Body of pancreas (tissue), 4 donors: ENCODE measurements at regions not wholly inside any gene's neighbourhood (a gene's known extent, or its start where the extent isn't known, plus 50 kb on each side); places are given as distances from the start of the nearest gene placed in this dataset.
A peak's percentile ranks its signal among the peaks of the same experiment; 100 is the strongest.

Experiments
- ATAC-seq: fragments of 150-250 bp; one replicate; pipeline ENCODE4 v1.9.1; 2016
- DNase-seq, 4 donors: peaks; one replicate each; pipeline ENCODE4 v3.0.0-alpha.2; 2019
- H3K27ac ChIP-seq, 4 donors: fragments of 200-600 bp; sonication (generic); 1 replicate in 3 of 4; 2 replicates in 1 of 4; pipeline versions ENCODE4 v1.5.1 to v1.6.1; 2016 to 2019; ENCODE audit warnings: mild to moderate bottlenecking in 1 of 4, mixed read lengths in 1 of 4, moderate library complexity in 1 of 4
- H3K27me3 ChIP-seq, 2 donors: fragments of 200-600 bp; sonication (generic); one replicate each; pipeline ENCODE4 v1.6.0; 2016; ENCODE audit warnings: mild to moderate bottlenecking in 1 of 2
- H3K36me3 ChIP-seq, 2 donors: fragments of 200-600 bp; sonication (generic); replicated peaks in 1 of 2; 2 replicates each; pipeline ENCODE4 v1.5.1; 2016; ENCODE audit warnings: low read depth in 2 of 2; ENCODE audit not compliant: insufficient read depth in 1 of 2
- H3K4me1 ChIP-seq: fragments of 200-600 bp; sonication (generic); one replicate; pipeline ENCODE4 v1.6.0; 2016
- H3K4me3 ChIP-seq, 2 donors: fragments of 200-600 bp; sonication (generic); 1 replicate in 1 of 2; 2 replicates in 1 of 2; pipeline ENCODE4 v1.5.1; 2016 to 2019
- H3K9me3 ChIP-seq, 3 donors: fragments of 200-600 bp; sonication (generic); 1 replicate in 2 of 3; 2 replicates in 1 of 3; pipeline ENCODE4 v1.5.1; 2016
- POLR2A ChIP-seq, 3 donors: fragments of 450-650 bp; IDR thresholded peaks; one replicate each; pipeline ENCODE4 v1.6.1; 2016; ENCODE audit warnings: antibody characterized with exemption in 3 of 3, mild to moderate bottlenecking in 2 of 3
- WGBS, 2 donors: methylation state at CpG; one replicate each; pipeline ENCODE4 v1.1.5; 2017; 5-methylcytosine and 5-hydroxymethylcytosine counted together
- intact Hi-C: fragments of 100-400 bp; cut with DNase I; formaldehyde crosslinking; loops from one replicate; pipeline ENCODE4 v1.15.1; 2023
- TF ChIP-seq, protein P1 (sequence below), 7 experiments: fragments of 450-650 bp in 4 of 7; fragments of 200-600 bp in 3 of 7; sonication (generic) in 3 of 7; IDR thresholded peaks; one replicate each; pipeline ENCODE4 v1.5.1; 2016 to 2019; ENCODE audit warnings: antibody characterized with exemption in 7 of 7

DNA sequence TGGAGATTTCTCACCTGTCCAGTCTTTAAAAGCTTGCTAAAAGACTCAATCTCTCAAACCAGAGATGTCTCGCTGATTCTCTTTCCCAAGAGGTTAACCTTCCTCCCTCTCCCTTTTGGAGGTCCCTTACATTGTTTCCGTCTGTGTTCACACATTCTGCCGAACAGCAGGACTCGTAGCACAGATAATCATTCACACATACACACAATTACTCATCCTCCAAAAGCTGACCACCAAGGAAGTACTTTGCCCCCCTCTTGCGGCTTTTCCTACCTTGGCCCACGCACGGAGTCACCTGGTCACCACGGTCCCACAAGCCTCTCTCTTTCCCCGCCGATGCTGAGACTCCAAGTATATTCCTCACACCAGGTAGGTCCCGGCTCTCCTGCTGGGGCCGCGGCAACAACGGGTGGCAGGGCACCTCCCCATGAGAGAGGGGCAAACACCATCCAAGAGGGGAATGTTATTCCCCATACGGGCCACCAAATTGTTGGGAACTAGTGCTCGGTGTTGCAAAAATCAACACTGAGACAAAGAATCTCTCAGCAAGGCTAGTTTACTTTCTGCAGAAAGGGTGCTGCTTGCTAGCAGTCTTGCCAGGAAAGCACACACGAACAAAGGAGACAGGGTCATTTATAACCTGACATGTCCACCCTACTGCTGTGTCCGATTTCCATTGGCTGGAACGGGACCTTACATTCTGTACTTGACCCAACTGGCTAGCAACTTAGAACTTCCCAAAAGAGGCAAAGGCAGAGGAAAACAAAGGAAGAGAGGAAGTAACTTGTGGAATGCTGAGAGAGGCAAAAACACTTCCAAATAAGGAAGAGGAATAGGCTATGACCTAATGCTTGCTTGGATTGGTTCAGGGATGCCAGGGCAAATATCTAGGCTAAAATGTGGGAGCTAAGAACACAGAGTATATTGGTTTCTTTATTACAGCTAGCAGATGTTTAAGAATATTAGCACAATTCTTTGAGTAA is 102.1 kb upstream of the NECTIN3 start:
- intact Hi-C loops: no loop called here
- Histone ChIP-seq H3K9me3 (no peaks in the 10 kb centered on the region), H3K36me3 (no peaks in the 10 kb centered on the region), H3K27ac (no peak overlapping the region), H3K27me3 (no peaks in the 10 kb centered on the region), H3K4me1 (no peaks in the 10 kb centered on the region), H3K4me3 (no peak overlapping the region)
- TF ChIP-seq, protein P1, sequence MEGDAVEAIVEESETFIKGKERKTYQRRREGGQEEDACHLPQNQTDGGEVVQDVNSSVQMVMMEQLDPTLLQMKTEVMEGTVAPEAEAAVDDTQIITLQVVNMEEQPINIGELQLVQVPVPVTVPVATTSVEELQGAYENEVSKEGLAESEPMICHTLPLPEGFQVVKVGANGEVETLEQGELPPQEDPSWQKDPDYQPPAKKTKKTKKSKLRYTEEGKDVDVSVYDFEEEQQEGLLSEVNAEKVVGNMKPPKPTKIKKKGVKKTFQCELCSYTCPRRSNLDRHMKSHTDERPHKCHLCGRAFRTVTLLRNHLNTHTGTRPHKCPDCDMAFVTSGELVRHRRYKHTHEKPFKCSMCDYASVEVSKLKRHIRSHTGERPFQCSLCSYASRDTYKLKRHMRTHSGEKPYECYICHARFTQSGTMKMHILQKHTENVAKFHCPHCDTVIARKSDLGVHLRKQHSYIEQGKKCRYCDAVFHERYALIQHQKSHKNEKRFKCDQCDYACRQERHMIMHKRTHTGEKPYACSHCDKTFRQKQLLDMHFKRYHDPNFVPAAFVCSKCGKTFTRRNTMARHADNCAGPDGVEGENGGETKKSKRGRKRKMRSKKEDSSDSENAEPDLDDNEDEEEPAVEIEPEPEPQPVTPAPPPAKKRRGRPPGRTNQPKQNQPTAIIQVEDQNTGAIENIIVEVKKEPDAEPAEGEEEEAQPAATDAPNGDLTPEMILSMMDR (IDR thresholded peaks at IDR 0.05): no peak
- TF ChIP-seq POLR2A (IDR thresholded peaks at IDR 0.05): no peak
- 93 to 94% methylated on average over 19 of the region's 19 CpGs for WGBS, 2 donors
- ATAC-seq: no peak
- DNase-seq: no peak

DNA sequence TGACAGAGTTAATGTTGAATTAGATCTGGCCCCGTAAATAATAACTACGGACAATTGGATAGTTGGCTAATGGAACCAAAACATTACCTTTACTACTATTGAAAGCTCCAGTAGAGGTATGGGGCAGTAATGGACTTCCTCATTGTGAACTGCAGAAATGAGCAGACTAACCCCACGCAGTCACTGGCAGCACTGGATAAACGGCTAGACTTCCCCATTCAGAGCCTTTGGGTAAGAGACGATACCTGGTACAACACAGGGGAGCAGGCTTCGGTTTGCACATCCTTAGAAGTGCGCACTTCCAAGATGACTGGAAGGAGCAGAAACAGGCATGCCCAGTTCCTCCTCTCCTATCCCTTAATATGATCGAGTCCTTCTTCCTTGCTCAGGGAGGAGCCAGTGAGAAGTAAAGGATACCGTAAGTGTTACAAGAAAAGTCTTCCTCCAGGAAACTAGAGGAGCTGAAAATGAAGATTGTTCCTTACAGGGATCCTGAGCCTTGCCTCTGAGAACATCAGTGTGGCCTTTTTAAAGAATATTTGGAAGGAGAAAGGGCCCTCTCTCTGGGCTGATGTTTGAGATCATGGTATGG is 100.5 kb upstream of the NECTIN3 start:
- TF ChIP-seq, protein P1 (IDR thresholded peaks at IDR 0.05): no peak
- no peak for TF ChIP-seq POLR2A (IDR thresholded peaks at IDR 0.05)
- DNase-seq: no peak
- H3K4me1 ChIP-seq: no peaks in the 10 kb centered on the region
- H3K4me3 ChIP-seq: no peak overlapping the region
- no peaks in the 10 kb centered on the region for H3K36me3 ChIP-seq
- H3K27ac ChIP-seq: no peak overlapping the region
- H3K9me3 ChIP-seq: no peaks in the 10 kb centered on the region
- no peaks in the 10 kb centered on the region for H3K27me3 ChIP-seq
- no peak for ATAC-seq
- WGBS, 2 donors: 85 to 94% methylated on average over 9 of the region's 9 CpGs
- intact Hi-C loops: no loop called here

DNA sequence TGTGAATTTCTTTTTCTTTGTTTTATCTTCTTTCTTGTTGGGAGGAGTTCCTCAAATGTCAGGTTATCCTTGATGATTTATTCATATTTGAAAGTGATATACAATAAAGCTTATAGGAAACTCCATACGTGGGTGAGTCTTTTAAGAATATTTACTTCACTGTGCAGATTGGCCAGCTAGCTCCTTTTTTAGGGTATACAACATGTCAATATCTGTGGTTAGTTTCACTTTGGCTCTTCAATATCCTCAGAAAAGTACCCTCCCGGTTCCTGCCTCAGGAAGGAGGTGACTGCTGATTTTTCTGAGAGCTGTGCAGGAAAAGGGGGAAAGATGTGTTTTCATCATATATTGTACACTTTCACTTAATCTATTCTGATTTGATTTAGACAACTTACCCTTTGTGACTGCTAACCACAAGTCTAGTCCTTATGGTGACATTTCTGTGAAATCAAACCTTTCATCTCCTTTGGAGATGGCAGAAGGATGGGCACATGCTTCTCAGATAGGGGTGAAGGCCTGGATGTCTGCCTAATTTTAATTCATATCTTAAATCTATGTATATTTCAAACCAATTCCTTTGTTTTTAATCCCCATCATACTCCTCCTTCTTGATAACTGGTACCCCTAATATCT is 98.2 kb upstream of the NECTIN3 start:
- H3K36me3 ChIP-seq: no peaks in the 10 kb centered on the region
- TF ChIP-seq POLR2A (IDR thresholded peaks at IDR 0.05): no peak
- TF ChIP-seq, protein P1 (IDR thresholded peaks at IDR 0.05): no peak
- no peak overlapping the region for H3K4me3 ChIP-seq
- 71 to 82% methylated on average over 2 of the region's 2 CpGs for WGBS, 2 donors
- no peak for ATAC-seq
- no peaks in the 10 kb centered on the region for H3K4me1 ChIP-seq
- no peak for DNase-seq
- H3K27me3 ChIP-seq: no peaks in the 10 kb centered on the region
- intact Hi-C loops: no loop called here
- H3K9me3 ChIP-seq: no peaks in the 10 kb centered on the region
- H3K27ac ChIP-seq: no peak overlapping the region

DNA sequence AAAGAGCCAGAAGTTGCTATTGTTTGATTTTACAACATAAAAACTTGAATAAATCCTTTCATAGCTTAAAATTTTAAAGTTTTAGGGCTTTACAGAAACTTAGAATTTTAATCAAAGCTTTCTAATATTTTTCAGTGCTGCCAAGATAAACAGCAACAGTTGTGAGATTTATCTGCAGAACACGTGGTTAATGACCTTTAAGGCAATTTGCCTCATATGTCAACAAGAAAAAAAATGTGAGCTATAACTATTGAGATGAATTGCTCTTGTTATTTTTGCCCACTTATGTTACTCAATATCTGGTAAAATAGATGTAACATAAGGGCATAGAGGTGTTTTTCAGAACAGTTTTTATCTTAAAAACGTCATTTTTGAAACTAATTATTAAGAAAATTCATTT is 96.7 kb upstream of the NECTIN3 start:
- WGBS, 2 donors: 3 to 4% methylated on average over 2 of the region's 2 CpGs
- peak; percentile 35 for ATAC-seq
- intact Hi-C loops: no loop called here
- no peak for DNase-seq
- Histone ChIP-seq H3K4me3 (no peak overlapping the region), H3K27me3 (no peaks in the 10 kb centered on the region), H3K36me3 (no peaks in the 10 kb centered on the region), H3K27ac (no peak overlapping the region), H3K9me3 (no peaks in the 10 kb centered on the region), H3K4me1 (no peaks in the 10 kb centered on the region)
- TF ChIP-seq, protein P1 (IDR thresholded peaks at IDR 0.05): no peak
- TF ChIP-seq POLR2A (IDR thresholded peaks at IDR 0.05): no peak
